COLO668 (cell line): ENCODE measurements at regions not wholly inside any gene's neighbourhood (a gene's known extent, or its start where the extent isn't known, plus 50 kb on each side); places are given as distances from the start of the nearest gene placed in this dataset.

ENCODE experiments used
- DNase-seq: peaks from one replicate; lab custom pipeline; 2025; ENCODE audit not compliant: unreplicated experiment; lab: John Stamatoyannopoulos, UW

DNA sequence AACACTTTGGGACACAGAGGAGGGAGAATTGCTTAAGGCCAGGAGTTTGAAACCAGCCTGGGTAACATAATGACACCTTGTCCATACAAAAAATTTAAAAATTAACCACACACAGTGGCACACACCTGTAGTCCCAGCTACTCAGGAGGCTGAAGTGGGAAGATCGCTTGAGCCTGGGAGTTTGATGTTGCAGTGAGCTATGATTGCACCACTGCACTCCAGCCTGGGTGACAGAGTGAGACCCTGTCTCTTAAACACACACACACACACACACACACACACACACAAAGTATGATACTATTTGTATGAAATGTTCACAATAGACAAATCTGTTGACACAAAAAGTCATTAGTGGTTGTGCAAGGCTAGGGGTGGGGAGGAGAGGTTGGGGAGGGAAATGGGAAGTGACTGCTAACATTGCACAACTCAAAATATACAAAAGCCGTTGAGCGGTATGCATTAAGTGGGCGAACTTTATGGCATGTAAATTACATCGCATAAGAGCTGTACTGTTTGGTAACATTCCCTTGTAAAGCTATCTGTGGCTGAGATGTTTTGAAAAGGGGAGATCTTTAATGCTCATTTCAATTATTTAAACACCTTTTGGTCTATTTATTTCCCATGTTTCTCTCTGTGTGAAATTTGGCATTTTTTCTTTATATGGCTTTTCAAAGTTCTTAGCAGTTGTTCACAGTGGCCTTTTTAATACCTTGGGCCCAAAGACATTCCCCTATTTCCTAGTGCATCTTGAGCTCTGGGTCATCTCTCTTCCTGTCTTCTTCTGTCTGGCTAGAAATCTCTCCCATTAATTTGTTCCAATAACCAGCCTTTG, 58.9 kb upstream of the ZNF516 start:
- no peak for DNase-seq

DNA sequence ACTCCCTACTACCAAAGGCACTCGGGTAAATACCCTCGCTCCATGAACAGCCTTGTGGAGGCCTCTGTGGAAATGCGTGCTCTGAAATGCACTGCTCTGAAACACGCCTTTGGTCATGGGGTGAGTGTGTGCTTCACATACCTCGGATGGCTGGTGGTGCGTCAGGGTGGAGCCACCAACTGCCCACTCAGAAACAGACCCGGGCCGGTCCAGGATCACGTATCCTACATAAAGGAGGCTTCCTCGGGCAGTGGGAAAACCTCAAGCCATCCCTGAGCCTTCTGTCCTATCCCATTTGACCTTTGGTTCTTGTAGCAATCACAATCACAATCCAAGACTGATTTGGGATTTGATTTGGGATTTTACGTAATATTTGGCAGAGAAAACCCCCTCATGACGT, 53.5 kb upstream of the ZNF516 start:
- no peak for DNase-seq

DNA sequence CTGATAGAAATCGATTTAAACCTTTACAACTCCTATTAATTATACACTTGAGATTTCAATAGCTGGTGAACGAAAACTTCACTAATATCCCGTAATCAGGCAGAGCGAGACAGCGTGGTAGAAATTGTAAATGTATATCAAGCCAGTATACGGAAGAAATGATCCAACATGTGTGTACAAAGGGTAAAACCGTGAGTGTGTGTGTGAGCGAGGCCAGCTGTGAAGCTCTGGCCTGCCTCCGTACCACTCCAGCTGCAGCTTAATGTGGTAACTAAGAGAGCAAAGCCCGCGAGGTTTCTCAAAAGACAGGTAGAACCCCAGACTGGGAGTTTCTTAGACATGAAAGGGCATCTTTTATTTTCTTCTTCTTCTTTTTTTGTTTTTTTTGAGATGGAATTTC, 52.3 kb upstream of the ZNF516 start:
- no peak for DNase-seq

DNA sequence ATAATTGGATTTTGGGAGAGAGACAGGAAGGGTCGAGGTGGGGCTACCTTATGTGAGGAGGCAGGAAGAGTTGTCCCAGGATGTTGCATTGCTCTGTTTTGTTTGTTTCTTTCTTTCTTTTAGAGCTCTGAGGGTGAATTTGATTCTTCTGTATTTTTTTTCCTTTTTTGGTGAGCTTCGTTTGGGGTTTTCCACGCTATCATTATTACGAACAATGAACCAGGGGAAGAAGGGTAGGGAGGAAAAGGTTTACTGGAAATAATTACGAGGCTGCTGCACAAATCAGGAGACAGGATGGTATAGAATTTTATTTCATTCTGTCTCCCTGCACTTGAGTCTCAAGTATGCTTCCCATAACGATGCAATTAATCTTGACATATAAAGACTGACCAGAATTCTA, 51.4 kb upstream of the ZNF516 start:
- DNase-seq: no peak

DNA sequence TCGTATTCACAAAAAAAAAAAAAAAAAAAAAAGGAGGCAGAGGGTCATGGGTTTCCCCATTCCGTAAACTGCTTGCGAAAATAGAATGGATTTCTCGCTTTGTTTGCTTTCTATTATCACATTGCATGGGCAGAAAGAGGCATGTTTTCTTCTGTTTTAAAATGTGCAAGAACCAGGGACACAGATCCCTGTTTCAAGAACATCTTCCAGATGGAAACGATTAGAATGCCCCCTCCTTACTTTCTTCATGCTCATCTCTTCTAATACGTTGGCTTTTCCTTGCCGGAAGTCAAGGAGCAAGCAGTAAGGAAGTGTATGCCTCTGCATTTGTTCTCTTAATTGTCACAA, 51.0 kb upstream of the ZNF516 start:
- DNase-seq: no peak

DNA sequence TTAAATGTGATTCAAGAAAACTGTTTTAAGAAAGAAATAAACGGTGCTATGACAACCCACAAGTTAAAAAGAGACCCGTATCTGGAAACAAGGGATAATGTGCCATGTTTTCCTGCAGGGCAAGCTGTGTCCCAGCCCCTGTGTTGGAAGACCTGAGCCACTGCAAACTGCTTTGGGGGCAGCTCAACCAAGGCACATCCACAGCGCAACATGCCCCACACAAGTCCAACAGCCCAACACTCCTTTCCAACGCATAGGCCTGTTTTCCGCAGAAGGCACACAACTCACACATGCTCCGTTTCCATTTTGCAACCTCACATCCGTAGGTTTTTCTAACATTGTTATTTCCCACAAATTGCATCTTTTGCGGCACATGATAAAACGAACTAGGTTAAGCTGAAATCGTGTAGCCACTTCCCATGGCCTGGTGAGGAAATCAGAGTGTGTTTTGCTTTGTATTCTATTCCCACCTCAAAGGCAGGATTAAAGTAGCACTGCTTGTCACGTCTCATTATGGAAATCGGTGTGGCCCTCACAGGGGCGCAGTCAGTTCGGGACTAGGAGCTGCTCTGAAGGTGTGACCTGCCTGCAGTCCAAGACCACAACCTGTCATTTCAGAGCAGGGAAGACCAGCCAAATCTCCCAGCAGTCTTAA, 50.5 kb upstream of the ZNF516 start:
- DNase-seq: no peak

DNA sequence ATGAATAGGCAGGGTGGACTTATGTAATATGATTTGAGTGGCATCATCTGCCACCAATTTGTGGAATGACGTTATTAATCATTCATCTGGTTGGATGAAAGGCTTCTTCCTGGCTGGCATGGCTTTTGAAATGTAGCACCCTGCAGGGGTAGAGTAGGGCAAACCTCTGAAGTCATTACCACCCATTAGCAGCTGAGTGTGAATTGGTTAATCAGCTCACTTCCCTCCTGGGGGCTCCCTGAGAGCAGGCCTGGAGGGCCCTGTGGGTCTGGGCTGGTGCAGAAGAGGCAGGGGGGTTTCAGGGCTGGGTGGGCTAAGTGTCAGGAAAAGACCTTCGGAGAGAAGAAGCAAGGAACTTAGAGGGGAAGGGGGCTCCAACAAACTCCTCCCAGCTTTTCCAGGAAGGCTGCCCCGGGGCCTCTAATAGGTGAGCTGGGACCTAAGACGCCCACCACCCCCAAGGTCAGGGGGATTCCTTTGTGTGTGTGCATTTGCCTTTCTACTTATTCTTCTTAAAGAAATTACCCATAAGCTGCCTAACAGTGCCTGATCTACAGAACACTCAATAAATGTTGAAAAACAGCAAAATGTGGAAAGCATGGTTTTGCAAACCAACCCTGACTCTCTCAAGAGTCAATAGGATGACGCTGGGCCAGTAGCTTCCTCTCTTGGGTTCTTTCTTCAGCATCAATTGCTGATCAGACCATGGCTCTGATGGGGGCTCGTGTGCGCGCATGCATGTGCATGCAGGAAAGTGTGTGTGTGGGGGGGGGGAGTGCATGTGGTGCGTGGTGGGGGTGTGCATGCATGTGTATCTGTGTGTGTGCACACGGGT, 49.7 kb upstream of the ZNF516 start:
- DNase-seq: no peak
